DMS 273 (cell line): ENCODE measurements at regions not wholly inside any gene's neighbourhood (a gene's known extent, or its start where the extent isn't known, plus 50 kb on each side); places are given as distances from the start of the nearest gene placed in this dataset.

Experiments used
- DNase-seq: peaks from one replicate; lab custom pipeline; 2025; ENCODE audit not compliant: unreplicated experiment; lab: John Stamatoyannopoulos, UW

- DNase-seq: no peak
Measured at GRCh38 chr11:57100638-57101331, 81.0 kb upstream of the LRRC55 start.

GRCh38 chr11:57103899-57104605 is 77.7 kb upstream of the LRRC55 start:
- DNase-seq: no peak

- no peak for DNase-seq
Measured at GRCh38 chr11:57109331-57109730, 72.4 kb upstream of the LRRC55 start.

GRCh38 chr11:57111619-57112018 is 70.1 kb upstream of the LRRC55 start:
- DNase-seq: no peak

- peak; percentile 48 for DNase-seq
Measured at GRCh38 chr11:57116654-57117053, 65.1 kb upstream of the LRRC55 start.

- DNase-seq: no peak
Measured at GRCh38 chr11:57120192-57120965, 61.4 kb upstream of the LRRC55 start.

GRCh38 chr11:57121996-57122395 is 59.8 kb upstream of the LRRC55 start:
- no peak for DNase-seq

GRCh38 chr11:57123590-57123989 is 58.2 kb upstream of the LRRC55 start:
- no peak for DNase-seq

GRCh38 chr11:57124505-57124904 is 57.2 kb upstream of the LRRC55 start:
- no peak for DNase-seq

GRCh38 chr11:57124917-57125316 is 56.8 kb upstream of the LRRC55 start:
- DNase-seq: no peak

GRCh38 chr11:57126766-57127400 is 54.9 kb upstream of the LRRC55 start:
- no peak for DNase-seq

GRCh38 chr11:57131080-57131790 is 50.5 kb upstream of the LRRC55 start:
- peak; percentile 25 for DNase-seq
